Breast epithelium (tissue), 3 donors: ENCODE measurements at regions not wholly inside any gene's neighbourhood (a gene's known extent, or its start where the extent isn't known, plus 50 kb on each side); places are given as distances from the start of the nearest gene placed in this dataset.

Source experiments
- POLR2A ChIP-seq: fragments of 450-650 bp; IDR thresholded peaks from one replicate; pipeline ENCODE4 v1.6.1; 2016; ENCODE audit warnings: antibody characterized with exemption, mild to moderate bottlenecking, moderate library complexity
- POLR2AphosphoS5 ChIP-seq, 3 donors: sonication (generic); formaldehyde crosslinking; IDR thresholded peaks; one replicate each; pipeline ENCODE4 v1.6.1; 2017; ENCODE audit warnings: antibody characterized with exemption in 3 of 3
- TF ChIP-seq, protein P1 (sequence below), 3 donors: fragments of 450-650 bp; IDR thresholded peaks; one replicate each; pipeline ENCODE4 v1.5.1; 2016 to 2017; ENCODE audit warnings: antibody characterized with exemption in 3 of 3, mild to moderate bottlenecking in 3 of 3, moderate library complexity in 3 of 3

DNA sequence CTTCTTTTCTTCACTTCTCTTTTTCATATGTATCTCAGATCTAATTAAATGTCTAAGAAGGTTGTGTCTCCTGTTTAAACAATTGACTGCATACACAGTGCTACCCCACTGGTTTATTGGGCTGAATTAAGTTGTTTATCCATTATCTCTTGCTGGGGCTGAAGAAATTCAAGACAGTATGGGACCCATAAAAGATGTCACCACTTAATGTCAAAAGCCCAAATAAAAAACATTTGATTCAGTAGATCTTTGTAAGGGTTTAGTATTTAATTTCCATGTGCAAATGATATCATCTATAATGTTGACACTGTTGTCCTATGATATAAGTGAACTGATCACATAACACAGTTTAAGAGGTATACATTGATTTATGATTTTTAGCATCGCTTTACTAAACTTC lies 1431.9 kb upstream of the PCDH20 start:
- TF ChIP-seq, protein P1, sequence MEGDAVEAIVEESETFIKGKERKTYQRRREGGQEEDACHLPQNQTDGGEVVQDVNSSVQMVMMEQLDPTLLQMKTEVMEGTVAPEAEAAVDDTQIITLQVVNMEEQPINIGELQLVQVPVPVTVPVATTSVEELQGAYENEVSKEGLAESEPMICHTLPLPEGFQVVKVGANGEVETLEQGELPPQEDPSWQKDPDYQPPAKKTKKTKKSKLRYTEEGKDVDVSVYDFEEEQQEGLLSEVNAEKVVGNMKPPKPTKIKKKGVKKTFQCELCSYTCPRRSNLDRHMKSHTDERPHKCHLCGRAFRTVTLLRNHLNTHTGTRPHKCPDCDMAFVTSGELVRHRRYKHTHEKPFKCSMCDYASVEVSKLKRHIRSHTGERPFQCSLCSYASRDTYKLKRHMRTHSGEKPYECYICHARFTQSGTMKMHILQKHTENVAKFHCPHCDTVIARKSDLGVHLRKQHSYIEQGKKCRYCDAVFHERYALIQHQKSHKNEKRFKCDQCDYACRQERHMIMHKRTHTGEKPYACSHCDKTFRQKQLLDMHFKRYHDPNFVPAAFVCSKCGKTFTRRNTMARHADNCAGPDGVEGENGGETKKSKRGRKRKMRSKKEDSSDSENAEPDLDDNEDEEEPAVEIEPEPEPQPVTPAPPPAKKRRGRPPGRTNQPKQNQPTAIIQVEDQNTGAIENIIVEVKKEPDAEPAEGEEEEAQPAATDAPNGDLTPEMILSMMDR (IDR thresholded peaks at IDR 0.05) = no peak
- no peak for TF ChIP-seq POLR2A
- TF ChIP-seq POLR2AphosphoS5 (IDR thresholded peaks at IDR 0.05) = no peak
